Loucy (cell line): ENCODE measurements at regions not wholly inside any gene's neighbourhood (a gene's known extent, or its start where the extent isn't known, plus 50 kb on each side); places are given as distances from the start of the nearest gene placed in this dataset.
"Not testable (repeated sequence)": the region's sequence is repeated elsewhere in the genome, so short reads cannot be mapped to it uniquely, and the experiment has no call there.

ENCODE experiments used
- H2AFZ ChIP-seq: fragments of 200-600 bp; sonication (generic); 2 replicates; pipeline ENCODE4 v1.6.0; 2016; ENCODE audit warnings: antibody characterized with exemption, mild to moderate bottlenecking, low read length, moderate library complexity
- H3F3A ChIP-seq: fragments of 200-600 bp; 2 replicates; pipeline ENCODE4 v1.6.0; 2016; ENCODE audit warnings: antibody characterized with exemption, low read depth, mild to moderate bottlenecking
- H3K27me3 ChIP-seq: fragments of 200-600 bp; sonication (generic); 2 replicates; pipeline ENCODE4 v1.6.1; 2014; ENCODE audit warnings: low read length, mild to moderate bottlenecking; ENCODE audit not compliant: insufficient read depth, poor library complexity, severe bottlenecking
- H3K36me3 ChIP-seq: fragments of 200-600 bp; sonication (generic); 2 replicates; pipeline ENCODE4 v1.6.1; 2016; ENCODE audit warnings: low read length; ENCODE audit not compliant: insufficient read depth
- H3K4me1 ChIP-seq: fragments of 200-600 bp; sonication (generic); 2 replicates; pipeline ENCODE4 v1.5.1; 2014; ENCODE audit warnings: low read length, mild to moderate bottlenecking; ENCODE audit not compliant: insufficient read depth, poor library complexity, severe bottlenecking
- H3K4me2 ChIP-seq: fragments of 200-600 bp; sonication (generic); 2 replicates; pipeline ENCODE4 v1.6.0; 2014; ENCODE audit warnings: antibody characterized with exemption, low read length, low read depth, mild to moderate bottlenecking; ENCODE audit not compliant: poor library complexity, severe bottlenecking
- H3K4me3 ChIP-seq: fragments of 200-600 bp; sonication (generic); 2 replicates; pipeline ENCODE4 v1.5.1; 2014; ENCODE audit warnings: low read length, mild to moderate bottlenecking, mixed read lengths; ENCODE audit not compliant: poor library complexity, severe bottlenecking
- H3K79me2 ChIP-seq: fragments of 200-600 bp; sonication (generic); 2 replicates; pipeline ENCODE4 v1.6.1; 2014; ENCODE audit warnings: low read length; ENCODE audit not compliant: insufficient read depth
- H3K9ac ChIP-seq: fragments of 200-600 bp; sonication (generic); 2 replicates; pipeline ENCODE4 v1.6.0; 2014; ENCODE audit warnings: mild to moderate bottlenecking, low read depth, low read length, moderate library complexity; ENCODE audit not compliant: poor library complexity, severe bottlenecking
- H3K9me2 ChIP-seq: fragments of 200-600 bp; sonication (generic); replicated peaks from 2 replicates; pipeline ENCODE4 v1.6.1; 2016; ENCODE audit warnings: low read depth, low read length, mixed read lengths
- H3K9me3 ChIP-seq: fragments of 200-600 bp; sonication (generic); 2 replicates; pipeline ENCODE4 v1.6.1; 2014; ENCODE audit warnings: mild to moderate bottlenecking, antibody characterized with exemption, low read length, low read depth; ENCODE audit not compliant: insufficient read depth
- H4K20me1 ChIP-seq: fragments of 200-600 bp; sonication (generic); 2 replicates; pipeline ENCODE4 v1.6.0; 2014; ENCODE audit warnings: antibody characterized with exemption, low read length, mild to moderate bottlenecking; ENCODE audit not compliant: insufficient read depth, poor library complexity, severe bottlenecking
- CTCF ChIP-seq: fragments of 200-600 bp; sonication (generic); conservative IDR thresholded peaks from 2 replicates; pipeline ENCODE4 v1.5.1; 2014; ENCODE audit warnings: mild to moderate bottlenecking, antibody characterized with exemption, low read length
- EZH2phosphoT487 ChIP-seq: fragments of 200-600 bp; IDR thresholded peaks from 2 replicates; pipeline ENCODE4 v1.6.1; 2018; ENCODE audit warnings: antibody characterized with exemption, mild to moderate bottlenecking, moderate library complexity, borderline replicate concordance

- H3K4me1 ChIP-seq, result no peaks in the 10 kb centered on the region
- no peaks in the 10 kb centered on the region for H3F3A ChIP-seq
- no peak overlapping the region for H3K9ac ChIP-seq
- no peaks in the 10 kb centered on the region for H3K36me3 ChIP-seq
- H2AFZ ChIP-seq, result no peak overlapping the region
- H3K27me3 ChIP-seq, result no peaks in the 10 kb centered on the region
- H3K4me3 ChIP-seq, result no peak overlapping the region
- H4K20me1 ChIP-seq, result no peaks in the 10 kb centered on the region
- H3K79me2 ChIP-seq, result no peaks in the 10 kb centered on the region
- H3K9me3 ChIP-seq, result no peaks in the 10 kb centered on the region
- no peak overlapping the region for H3K4me2 ChIP-seq
- H3K9me2 ChIP-seq, result no peaks in the 10 kb centered on the region
- TF ChIP-seq EZH2phosphoT487 (no peak), CTCF (no peak)
Measured at GRCh38 chr2:41326851-41327250, 721.0 kb upstream of the PKDCC start.

- no peaks in the 10 kb centered on the region for H4K20me1 ChIP-seq
- no peaks in the 10 kb centered on the region for H3F3A ChIP-seq
- H3K9ac ChIP-seq, result no peak overlapping the region
- no peaks in the 10 kb centered on the region for H3K27me3 ChIP-seq
- no peaks in the 10 kb centered on the region for H3K36me3 ChIP-seq
- H3K9me3 ChIP-seq, result no peaks in the 10 kb centered on the region
- no peak overlapping the region for H3K4me2 ChIP-seq
- no peaks in the 10 kb centered on the region for H3K4me1 ChIP-seq
- no peak for TF ChIP-seq CTCF
- no peak for TF ChIP-seq EZH2phosphoT487
- no peaks in the 10 kb centered on the region for H3K9me2 ChIP-seq
- no peak overlapping the region for H2AFZ ChIP-seq
- no peaks in the 10 kb centered on the region for H3K79me2 ChIP-seq
- H3K4me3 ChIP-seq, result no peak overlapping the region
Measured at GRCh38 chr2:41329040-41329439, 718.8 kb upstream of the PKDCC start.

- Histone ChIP-seq H3K9me3 (no peaks in the 10 kb centered on the region), H3K4me1 (no peaks in the 10 kb centered on the region), H3K27me3 (no peaks in the 10 kb centered on the region), H3K79me2 (no peaks in the 10 kb centered on the region), H3K36me3 (no peaks in the 10 kb centered on the region), H3K4me3 (no peak overlapping the region), H3K9ac (no peak overlapping the region), H4K20me1 (no peaks in the 10 kb centered on the region), H3K9me2 (no peaks in the 10 kb centered on the region), H3K4me2 (no peak overlapping the region), H2AFZ (no peak overlapping the region), H3F3A (no peaks in the 10 kb centered on the region)
- no peak for TF ChIP-seq CTCF
- no peak for TF ChIP-seq EZH2phosphoT487
Measured at GRCh38 chr2:41334159-41334558, 713.7 kb upstream of the PKDCC start.

DNA sequence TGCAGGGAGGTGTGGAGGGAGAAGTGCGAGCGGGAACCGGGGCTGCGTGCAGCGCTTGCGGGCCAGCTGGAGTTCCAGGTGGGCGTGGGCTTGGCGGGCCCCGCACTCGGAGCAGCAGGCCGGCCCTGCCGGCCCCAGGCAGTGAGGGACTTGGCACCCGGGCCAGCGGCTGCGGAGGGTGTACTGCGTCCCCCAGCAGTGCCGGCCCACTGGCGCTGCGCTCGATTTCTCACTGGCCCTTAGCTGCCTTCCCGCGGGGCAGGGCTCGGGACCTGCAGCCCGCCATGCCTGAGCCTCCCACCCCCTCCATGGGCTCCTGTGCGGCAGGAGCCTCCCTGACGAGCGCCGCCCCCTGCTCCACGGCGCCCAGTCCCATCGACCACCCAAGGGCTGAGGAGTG, 712.2 kb upstream of the PKDCC start:
- H4K20me1 ChIP-seq, H3K9me2 ChIP-seq, H3K4me3 ChIP-seq, H3K27me3 ChIP-seq, H3K9me3 ChIP-seq, H3K79me2 ChIP-seq, H2AFZ ChIP-seq, H3K9ac ChIP-seq, H3K36me3 ChIP-seq, H3F3A ChIP-seq, H3K4me2 ChIP-seq, H3K4me1 ChIP-seq: not testable (repeated sequence)
